ENCODE measurements at regions not wholly inside any gene's neighbourhood (a gene's known extent, or its start where the extent isn't known, plus 50 kb on each side); places are given as distances from the start of the nearest gene placed in this dataset.

DNA sequence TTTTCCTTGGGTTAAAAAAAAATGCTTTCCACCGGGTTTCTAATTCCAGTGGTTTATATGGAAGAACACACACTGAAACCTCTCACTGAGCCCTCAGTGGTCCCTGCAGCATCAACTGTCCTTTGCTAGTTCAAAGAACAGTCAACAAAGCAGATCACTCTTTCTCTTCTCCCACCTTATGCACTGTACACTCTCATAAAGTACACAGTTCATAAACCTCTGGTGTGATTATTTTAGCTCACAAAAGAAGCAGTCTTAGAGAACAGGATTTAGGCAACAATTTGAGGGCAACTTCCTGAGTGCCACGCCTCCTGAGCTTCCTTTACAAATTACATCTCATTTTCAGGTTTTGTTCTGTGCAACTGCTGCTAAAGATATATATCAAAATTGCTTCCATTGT, 728.4 kb upstream of the GOLIM4 start:
- no peak for TF ChIP-seq EZH2 (IDR thresholded peaks at IDR 0.05; ENCODE audit: insufficient read depth, poor library complexity, severe bottlenecking)
- no peak for TF ChIP-seq EZH2phosphoT487 (IDR thresholded peaks at IDR 0.05; ENCODE audit: insufficient read depth, low read depth)

Data from GM23248 (cell line).